ENCODE measurements at regions not wholly inside any gene's neighbourhood (a gene's known extent, or its start where the extent isn't known, plus 50 kb on each side); places are given as distances from the start of the nearest gene placed in this dataset.

GRCh38 chr15:61755467-61755866 lies 304.8 kb downstream of the VPS13C start:
- Histone ChIP-seq H3K4me3 (no peak overlapping the region), H3K79me2 (no peaks in the 10 kb centered on the region), H3K4me1 (ENCODE audit: insufficient read depth) (peaks cover under 1% of the 10 kb centered on the region), H3K9me3 (ENCODE audit: low read depth) (no peaks in the 10 kb centered on the region), H2AFZ (no peak overlapping the region), H3K4me2 (no peak overlapping the region), H3K27me3 (no peaks in the 10 kb centered on the region), H3K9me2 (replicated peaks; ENCODE audit: insufficient read depth) (no peaks in the 10 kb centered on the region), H3K36me3 (replicated peaks; ENCODE audit: insufficient read depth, low read depth) (no peaks in the 10 kb centered on the region), H3K27ac (no peak overlapping the region), H4K20me1 (ENCODE audit: insufficient read depth, poor library complexity, severe bottlenecking) (no peaks in the 10 kb centered on the region)
- 63% methylated on average over 2 of the region's 2 CpGs for WGBS (ENCODE audit: low lambda C conversion rate, missing lambda C conversion rate)
- no peak for TF ChIP-seq EZH2phosphoT487 (IDR thresholded peaks at IDR 0.05; ENCODE audit: low read depth, severe bottlenecking, unreplicated experiment)
- no peak for TF ChIP-seq CTCF (IDR thresholded peaks at IDR 0.05; ENCODE audit: poor library complexity)
- no peak for TF ChIP-seq EZH2 (IDR thresholded peaks at IDR 0.05; ENCODE audit: borderline replicate concordance)
- DNase-seq (ENCODE audit: low spot score) = no peak

GRCh38 chr15:61753018-61753710 lies 307.1 kb downstream of the VPS13C start:
- Histone ChIP-seq H3K27me3 (no peaks in the 10 kb centered on the region), H3K4me3 (no peak overlapping the region), H3K36me3 (replicated peaks; ENCODE audit: insufficient read depth, low read depth) (no peaks in the 10 kb centered on the region), H3K27ac (no peak overlapping the region), H2AFZ (no peak overlapping the region), H3K9me2 (replicated peaks; ENCODE audit: insufficient read depth) (no peaks in the 10 kb centered on the region), H4K20me1 (ENCODE audit: insufficient read depth, poor library complexity, severe bottlenecking) (no peaks in the 10 kb centered on the region), H3K9me3 (ENCODE audit: low read depth) (no peaks in the 10 kb centered on the region), H3K4me2 (no peak overlapping the region), H3K79me2 (no peaks in the 10 kb centered on the region), H3K4me1 (ENCODE audit: insufficient read depth) (peaks cover 7% of the 10 kb centered on the region)
- WGBS (ENCODE audit: low lambda C conversion rate, missing lambda C conversion rate) = 92% methylated on average over 6 of the region's 6 CpGs
- no peak for TF ChIP-seq EZH2 (IDR thresholded peaks at IDR 0.05; ENCODE audit: borderline replicate concordance)
- no peak for TF ChIP-seq EZH2phosphoT487 (IDR thresholded peaks at IDR 0.05; ENCODE audit: low read depth, severe bottlenecking, unreplicated experiment)
- TF ChIP-seq CTCF (IDR thresholded peaks at IDR 0.05; ENCODE audit: poor library complexity) = no peak
- DNase-seq (ENCODE audit: low spot score) = no peak

GRCh38 chr15:61752001-61752400 lies 308.2 kb downstream of the VPS13C start:
- no peaks in the 10 kb centered on the region for H4K20me1 ChIP-seq (ENCODE audit: insufficient read depth, poor library complexity, severe bottlenecking)
- no peak overlapping the region for H2AFZ ChIP-seq

More at GRCh38 chr15:61752001-61752400, 308.2 kb downstream of the VPS13C start:
- Histone ChIP-seq H3K9me3 (ENCODE audit: low read depth) (no peaks in the 10 kb centered on the region), H3K27me3 (no peaks in the 10 kb centered on the region), H3K27ac (no peak overlapping the region), H3K79me2 (no peaks in the 10 kb centered on the region), H3K4me2 (no peak overlapping the region), H3K36me3 (replicated peaks; ENCODE audit: insufficient read depth, low read depth) (no peaks in the 10 kb centered on the region), H3K4me1 (ENCODE audit: insufficient read depth) (peaks cover 7% of the 10 kb centered on the region), H3K9me2 (replicated peaks; ENCODE audit: insufficient read depth) (no peaks in the 10 kb centered on the region), H3K4me3 (no peak overlapping the region)
- WGBS (ENCODE audit: low lambda C conversion rate, missing lambda C conversion rate) = 93% methylated on average over 5 of the region's 5 CpGs
- TF ChIP-seq EZH2phosphoT487 (IDR thresholded peaks at IDR 0.05; ENCODE audit: low read depth, severe bottlenecking, unreplicated experiment) (no peak), CTCF (IDR thresholded peaks at IDR 0.05; ENCODE audit: poor library complexity) (no peak), EZH2 (IDR thresholded peaks at IDR 0.05; ENCODE audit: borderline replicate concordance) (no peak)
- DNase-seq (ENCODE audit: low spot score) = no peak
